Osteocyte (in vitro differentiated cells): ENCODE measurements at regions not wholly inside any gene's neighbourhood (a gene's known extent, or its start where the extent isn't known, plus 50 kb on each side); places are given as distances from the start of the nearest gene placed in this dataset.
"Not testable (repeated sequence)": the region's sequence is repeated elsewhere in the genome, so short reads cannot be mapped to it uniquely, and the experiment has no call there.

Experiments used
- DNase-seq: peaks from one replicate; pipeline ENCODE4 v3.0.0; 2021; ENCODE audit warnings: mixed read lengths; ENCODE audit not compliant: unreplicated experiment; ENCODE audit errors: extremely low spot score
- H3K27ac Mint-ChIP-seq: one replicate; pipeline ENCODE4 v1.8.0; 2021; ENCODE audit warnings: mild to moderate bottlenecking, mixed read lengths; ENCODE audit not compliant: unreplicated experiment
- H3K27me3 Mint-ChIP-seq: one replicate; pipeline ENCODE4 v1.8.0; 2021; ENCODE audit warnings: mixed read lengths; ENCODE audit not compliant: unreplicated experiment
- H3K36me3 Mint-ChIP-seq: one replicate; pipeline ENCODE4 v1.8.0; 2021; ENCODE audit warnings: mixed read lengths; ENCODE audit not compliant: unreplicated experiment
- H3K4me1 Mint-ChIP-seq: one replicate; pipeline ENCODE4 v1.8.0; 2021; ENCODE audit warnings: mixed read lengths; ENCODE audit not compliant: unreplicated experiment
- H3K4me3 Mint-ChIP-seq: one replicate; pipeline ENCODE4 v1.8.0; 2021; ENCODE audit warnings: mild to moderate bottlenecking, moderate library complexity, mixed read lengths; ENCODE audit not compliant: unreplicated experiment
- H3K9me3 Mint-ChIP-seq: one replicate; pipeline ENCODE4 v1.8.0; 2021; ENCODE audit warnings: mixed read lengths; ENCODE audit not compliant: unreplicated experiment
- CTCF ChIP-seq: fragments of 200-600 bp; sonication (generic); IDR thresholded peaks from 2 replicates; pipeline ENCODE4 v1.5.0; 2021; ENCODE audit warnings: antibody characterized with exemption, mild to moderate bottlenecking, moderate library complexity

DNA sequence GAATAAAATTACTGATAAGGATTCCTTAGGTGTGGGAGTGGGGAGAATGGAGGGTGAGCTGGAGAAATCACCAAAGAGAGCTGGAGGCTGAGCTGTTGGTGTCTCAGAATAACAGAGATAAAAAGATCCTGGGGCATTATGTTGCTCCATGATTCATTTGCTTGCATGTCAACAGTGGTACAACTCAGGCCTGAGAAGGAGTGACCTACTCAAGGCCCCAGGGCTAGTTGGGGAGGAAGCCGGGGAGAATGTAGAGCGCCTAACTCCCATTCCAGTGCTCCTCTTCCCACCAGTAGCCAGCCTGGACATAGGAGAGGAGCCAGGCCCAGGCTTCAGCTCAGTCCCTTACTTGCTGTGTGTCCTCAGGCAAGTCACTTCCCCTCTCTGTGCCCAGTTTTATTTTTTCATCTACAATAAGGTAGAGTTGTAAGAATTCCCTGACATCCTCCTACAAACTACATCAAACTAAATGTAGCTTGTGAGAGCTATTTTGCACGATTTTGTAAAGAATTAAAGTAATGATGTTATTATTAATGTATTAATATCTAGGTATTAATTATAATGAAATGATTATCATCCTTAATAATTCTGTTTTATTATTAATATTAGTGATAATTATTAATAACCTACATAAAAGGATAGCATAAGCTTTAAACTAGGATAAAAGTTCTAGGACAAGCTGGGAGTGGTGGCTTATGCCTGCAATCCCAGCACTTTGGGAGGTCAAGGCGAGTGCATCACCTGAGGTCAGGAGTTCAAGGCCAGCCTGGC lies 250.9 kb upstream of the SULF2 start:
- H3K4me1 Mint-ChIP-seq = peaks cover 11% of the 10 kb centered on the region
- no peak overlapping the region for H3K4me3 Mint-ChIP-seq
- H3K27ac Mint-ChIP-seq = no peak overlapping the region
- no peaks in the 10 kb centered on the region for H3K36me3 Mint-ChIP-seq
- no peak for TF ChIP-seq CTCF
- H3K27me3 Mint-ChIP-seq = peaks cover 44% of the 10 kb centered on the region
- no peaks in the 10 kb centered on the region for H3K9me3 Mint-ChIP-seq
- no peak for DNase-seq

GRCh38 chr20:48034751-48035150 lies 249.5 kb upstream of the SULF2 start:
- DNase-seq = no peak
- Mint-ChIP-seq H3K4me1 (peaks cover 11% of the 10 kb centered on the region), H3K36me3 (no peaks in the 10 kb centered on the region), H3K27me3 (peaks cover 45% of the 10 kb centered on the region), H3K4me3 (no peak overlapping the region), H3K27ac (no peak overlapping the region), H3K9me3 (no peaks in the 10 kb centered on the region)
- no peak for TF ChIP-seq CTCF

- not testable (repeated sequence) for H3K9me3 Mint-ChIP-seq, H3K36me3 Mint-ChIP-seq, H3K27ac Mint-ChIP-seq, H3K4me3 Mint-ChIP-seq, H3K4me1 Mint-ChIP-seq, DNase-seq
- peaks cover 40% of the 10 kb centered on the region for H3K27me3 Mint-ChIP-seq
Observed at GRCh38 chr20:48033005-48033404, 247.7 kb upstream of the SULF2 start.

DNA sequence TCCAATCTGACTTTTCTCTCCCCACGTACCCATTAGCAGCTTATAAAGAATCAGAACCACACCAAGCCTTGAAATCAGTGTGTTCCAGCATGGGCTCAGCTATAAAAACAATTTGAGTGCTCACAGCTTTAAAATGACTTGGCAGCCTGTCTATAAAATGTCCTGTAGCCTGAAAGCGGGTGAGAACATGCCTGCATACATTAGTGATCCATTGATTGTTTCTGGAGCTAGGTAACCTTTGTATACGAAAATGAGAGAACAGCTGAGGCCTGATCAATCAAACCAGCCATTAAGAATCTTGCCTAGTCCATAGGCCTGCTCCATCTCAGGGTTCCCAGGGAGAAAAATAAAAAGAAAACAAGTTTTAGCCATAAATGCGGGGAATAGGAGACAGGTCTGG lies 245.8 kb upstream of the SULF2 start:
- Mint-ChIP-seq H3K9me3 (no peaks in the 10 kb centered on the region), H3K4me3 (no peak overlapping the region), H3K27ac (no peak overlapping the region), H3K4me1 (no peaks in the 10 kb centered on the region), H3K36me3 (no peaks in the 10 kb centered on the region), H3K27me3 (peaks cover 42% of the 10 kb centered on the region)
- DNase-seq = no peak
- TF ChIP-seq CTCF = no peak

DNA sequence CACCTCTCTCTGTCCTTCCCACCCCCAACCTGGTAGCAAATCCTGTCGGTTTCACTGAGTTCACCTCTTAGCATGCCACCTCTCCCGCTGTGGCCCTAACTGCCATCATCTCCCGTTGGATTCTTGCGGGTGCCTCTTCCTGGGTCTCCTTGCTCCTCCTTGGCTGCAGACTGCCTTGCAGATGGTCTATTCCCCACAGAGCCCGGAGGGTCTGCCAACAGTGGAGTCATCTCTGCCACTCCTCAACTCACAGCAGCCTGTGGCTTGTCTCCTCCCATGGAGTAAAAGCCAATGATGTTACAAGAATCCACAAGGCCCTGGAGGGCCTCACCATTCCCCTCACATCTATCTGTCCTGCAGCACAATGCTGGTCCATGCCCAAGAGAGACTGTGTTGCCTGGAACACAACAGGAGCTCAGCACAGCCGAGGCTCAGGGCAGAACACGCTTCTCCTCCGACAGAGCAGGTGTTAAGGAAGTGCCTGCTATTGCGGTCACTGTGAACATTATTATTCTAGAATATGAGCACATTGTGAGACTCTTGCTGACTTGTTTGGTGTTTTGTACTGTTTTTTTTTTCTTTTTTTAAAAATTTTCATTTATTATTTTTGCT lies 241.8 kb upstream of the SULF2 start:
- DNase-seq = no peak
- H3K27ac Mint-ChIP-seq = no peak overlapping the region

More for the DNA sequence above, 241.8 kb upstream of the SULF2 start:
- Mint-ChIP-seq H3K4me1 (peaks cover 11% of the 10 kb centered on the region), H3K36me3 (no peaks in the 10 kb centered on the region), H3K4me3 (no peak overlapping the region), H3K27me3 (peaks cover 46% of the 10 kb centered on the region), H3K9me3 (peaks cover 8% of the 10 kb centered on the region)
- no peak for TF ChIP-seq CTCF
